Activated CD8-positive, alpha-beta memory T cell treated with anti-CD3 and anti-CD28 coated beads for 48 hours (primary cell): ENCODE measurements at regions not wholly inside any gene's neighbourhood (a gene's known extent, or its start where the extent isn't known, plus 50 kb on each side); places are given as distances from the start of the nearest gene placed in this dataset.
"Not testable (repeated sequence)": the region's sequence is repeated elsewhere in the genome, so short reads cannot be mapped to it uniquely, and the experiment has no call there.

ENCODE experiments used
- DNase-seq, 3 experiments: peaks; one replicate each; pipeline ENCODE4 v3.0.0-alpha.2; 2020; ENCODE audit warnings: low read depth in 2 of 3, low spot score in 2 of 3

- no peak for DNase-seq
These were observed 187.3 kb upstream of the KIF2B start for GRCh38 chr17:53635444-53635843.

GRCh38 chr17:53633856-53634255 lies 188.9 kb upstream of the KIF2B start:
- DNase-seq = no peak

GRCh38 chr17:53631486-53631885 lies 191.2 kb upstream of the KIF2B start:
- no peak for DNase-seq

GRCh38 chr17:53630638-53631037 lies 192.1 kb upstream of the KIF2B start:
- DNase-seq = no peak

- no peak for DNase-seq
These were observed 192.6 kb upstream of the KIF2B start for GRCh38 chr17:53630115-53630514.

- no peak for DNase-seq
These were observed 193.5 kb upstream of the KIF2B start for GRCh38 chr17:53629188-53629587.

- no peak for DNase-seq
These were observed 194.7 kb upstream of the KIF2B start for GRCh38 chr17:53628011-53628410.

GRCh38 chr17:53627511-53627910 lies 195.2 kb upstream of the KIF2B start:
- no peak for DNase-seq

GRCh38 chr17:53626286-53626685 lies 196.4 kb upstream of the KIF2B start:
- no peak for DNase-seq

GRCh38 chr17:53619025-53619424 lies 203.7 kb upstream of the KIF2B start:
- no peak for DNase-seq

- not testable (repeated sequence) for DNase-seq
These were observed 214.5 kb upstream of the KIF2B start for GRCh38 chr17:53608208-53608607.

- no peak for DNase-seq
These were observed 215.3 kb upstream of the KIF2B start for GRCh38 chr17:53607475-53607874.

GRCh38 chr17:53588317-53588716 lies 234.4 kb upstream of the KIF2B start:
- DNase-seq = no peak

- no peak for DNase-seq
These were observed 248.7 kb upstream of the KIF2B start for GRCh38 chr17:53574038-53574437.

- DNase-seq = no peak
These were observed 251.4 kb upstream of the KIF2B start for GRCh38 chr17:53571342-53571741.

- DNase-seq = no peak
These were observed 252.0 kb upstream of the KIF2B start for GRCh38 chr17:53570731-53571130.

GRCh38 chr17:53560953-53561352 lies 261.8 kb upstream of the KIF2B start:
- DNase-seq = no peak

- no peak for DNase-seq
These were observed 274.5 kb upstream of the KIF2B start for GRCh38 chr17:53548252-53548651.

GRCh38 chr17:53543472-53543871 lies 279.3 kb upstream of the KIF2B start:
- DNase-seq = no peak

GRCh38 chr17:53538129-53538617 lies 284.6 kb upstream of the KIF2B start:
- DNase-seq = no peak

- DNase-seq = no peak
These were observed 295.3 kb upstream of the KIF2B start for GRCh38 chr17:53527473-53527872.

- DNase-seq = no peak
These were observed 297.1 kb upstream of the KIF2B start for GRCh38 chr17:53525590-53525989.

- DNase-seq = no peak
These were observed 306.1 kb upstream of the KIF2B start for GRCh38 chr17:53516636-53517035.

- DNase-seq = no peak
These were observed 323.4 kb upstream of the KIF2B start for GRCh38 chr17:53499277-53499676.
